SU-DHL-6 (cell line): ENCODE measurements at regions not wholly inside any gene's neighbourhood (a gene's known extent, or its start where the extent isn't known, plus 50 kb on each side); places are given as distances from the start of the nearest gene placed in this dataset.

ENCODE experiments used
- H2AFZ ChIP-seq: fragments of 200-600 bp; sonication (generic); 2 replicates; pipeline ENCODE4 v1.6.1; 2014; ENCODE audit warnings: low read depth, mild to moderate bottlenecking, moderate library complexity, mixed read lengths, antibody characterized with exemption, low read length; ENCODE audit not compliant: severe bottlenecking
- H3F3A ChIP-seq: fragments of 200-600 bp; shearing (Covaris generic); 2 replicates; pipeline ENCODE4 v1.6.0; 2016; ENCODE audit warnings: antibody characterized with exemption, mild to moderate bottlenecking; ENCODE audit not compliant: insufficient read depth
- H3K27ac ChIP-seq: fragments of 200-600 bp; sonication (generic); 2 replicates; pipeline ENCODE4 v1.5.1; 2016; ENCODE audit warnings: low read depth, mild to moderate bottlenecking, low read length, moderate library complexity, mixed read lengths
- H3K27me3 ChIP-seq: fragments of 200-600 bp; sonication (generic), shearing (Covaris generic); 2 replicates; pipeline ENCODE4 v1.6.0; 2014; ENCODE audit warnings: mild to moderate bottlenecking, low read length
- H3K36me3 ChIP-seq: fragments of 200-600 bp; sonication (generic); 2 replicates; pipeline ENCODE4 v1.6.1; 2014; ENCODE audit warnings: mild to moderate bottlenecking, low read length, mixed read lengths
- H3K4me2 ChIP-seq: fragments of 300-600, 200-600 bp; shearing (Covaris generic), sonication (generic); 2 replicates; pipeline ENCODE4 v1.6.0; 2014; ENCODE audit warnings: low read length, low read depth, mild to moderate bottlenecking; ENCODE audit not compliant: poor library complexity, severe bottlenecking
- H3K4me3 ChIP-seq: fragments of 200-600 bp; sonication (generic); 2 replicates; pipeline ENCODE4 v1.5.1; 2014; ENCODE audit warnings: antibody characterized with exemption, low read length, mild to moderate bottlenecking, mixed read lengths; ENCODE audit not compliant: insufficient read depth, poor library complexity, severe bottlenecking
- H3K79me2 ChIP-seq: fragments of 200-600 bp; sonication (generic); 2 replicates; pipeline ENCODE4 v1.6.1; 2014; ENCODE audit warnings: mild to moderate bottlenecking, low read length, moderate library complexity; ENCODE audit not compliant: insufficient read depth
- H3K9ac ChIP-seq: fragments of 200-600 bp; sonication (generic); 2 replicates; pipeline ENCODE4 v1.7.0; 2014; ENCODE audit warnings: mild to moderate bottlenecking, low read length
- H3K9me2 ChIP-seq: fragments of 200-600 bp; sonication (generic); replicated peaks from 2 replicates; pipeline ENCODE4 v1.6.1; 2014; ENCODE audit warnings: low read length; ENCODE audit not compliant: insufficient read depth
- H3K9me3 ChIP-seq: fragments of 200-600 bp; sonication (generic); 2 replicates; pipeline ENCODE4 v1.6.1; 2014; ENCODE audit warnings: low read length, mixed read lengths; ENCODE audit not compliant: insufficient read depth
- H4K20me1 ChIP-seq: fragments of 200-600 bp; sonication (generic); 2 replicates; pipeline ENCODE4 v1.6.1; 2014; ENCODE audit warnings: low read depth, mild to moderate bottlenecking, antibody characterized with exemption, low read length, moderate library complexity, mixed read lengths
- EZH2phosphoT487 ChIP-seq: fragments of 200-600 bp; sonication (generic), shearing (Covaris generic); conservative IDR thresholded peaks from 2 replicates; pipeline ENCODE4 v1.6.1; 2018; ENCODE audit warnings: mild to moderate bottlenecking, antibody characterized with exemption, low read length, moderate library complexity, mixed read lengths
- TF ChIP-seq, protein P1 (sequence below): fragments of 200-600 bp; sonication (generic); IDR thresholded peaks from one replicate; pipeline ENCODE4 v1.5.1; 2017; ENCODE audit warnings: antibody characterized with exemption, mild to moderate bottlenecking, low read length, moderate library complexity; ENCODE audit not compliant: insufficient read depth, poor library complexity, severe bottlenecking

DNA sequence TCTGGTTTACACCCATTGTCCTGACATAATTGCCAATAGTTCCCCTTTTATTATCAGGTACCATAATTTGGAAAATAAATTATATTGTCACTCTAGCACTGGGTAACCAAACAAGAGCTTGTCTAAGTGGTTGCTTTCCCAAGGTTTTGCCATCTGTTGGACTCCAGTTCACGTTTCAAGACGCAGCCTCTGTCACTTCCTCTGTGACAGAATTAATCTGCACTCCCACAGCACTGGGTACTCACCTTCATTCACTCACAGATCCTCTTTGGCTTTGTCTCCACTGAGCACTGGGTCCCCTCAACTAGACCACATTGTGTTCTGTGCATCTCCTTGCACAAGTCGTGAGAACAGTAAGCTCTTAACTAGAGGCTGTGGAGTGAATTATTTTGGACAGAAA is 123.6 kb upstream of the JUN start:
- H3K27me3 ChIP-seq: no peaks in the 10 kb centered on the region
- no peak for TF ChIP-seq EZH2phosphoT487
- TF ChIP-seq, protein P1, sequence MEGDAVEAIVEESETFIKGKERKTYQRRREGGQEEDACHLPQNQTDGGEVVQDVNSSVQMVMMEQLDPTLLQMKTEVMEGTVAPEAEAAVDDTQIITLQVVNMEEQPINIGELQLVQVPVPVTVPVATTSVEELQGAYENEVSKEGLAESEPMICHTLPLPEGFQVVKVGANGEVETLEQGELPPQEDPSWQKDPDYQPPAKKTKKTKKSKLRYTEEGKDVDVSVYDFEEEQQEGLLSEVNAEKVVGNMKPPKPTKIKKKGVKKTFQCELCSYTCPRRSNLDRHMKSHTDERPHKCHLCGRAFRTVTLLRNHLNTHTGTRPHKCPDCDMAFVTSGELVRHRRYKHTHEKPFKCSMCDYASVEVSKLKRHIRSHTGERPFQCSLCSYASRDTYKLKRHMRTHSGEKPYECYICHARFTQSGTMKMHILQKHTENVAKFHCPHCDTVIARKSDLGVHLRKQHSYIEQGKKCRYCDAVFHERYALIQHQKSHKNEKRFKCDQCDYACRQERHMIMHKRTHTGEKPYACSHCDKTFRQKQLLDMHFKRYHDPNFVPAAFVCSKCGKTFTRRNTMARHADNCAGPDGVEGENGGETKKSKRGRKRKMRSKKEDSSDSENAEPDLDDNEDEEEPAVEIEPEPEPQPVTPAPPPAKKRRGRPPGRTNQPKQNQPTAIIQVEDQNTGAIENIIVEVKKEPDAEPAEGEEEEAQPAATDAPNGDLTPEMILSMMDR: no peak
- no peaks in the 10 kb centered on the region for H3K36me3 ChIP-seq
- no peaks in the 10 kb centered on the region for H3K9me2 ChIP-seq
- H3K9me3 ChIP-seq: no peaks in the 10 kb centered on the region
- no peaks in the 10 kb centered on the region for H3K79me2 ChIP-seq
- no peak overlapping the region for H2AFZ ChIP-seq
- H3F3A ChIP-seq: no peaks in the 10 kb centered on the region
- H3K4me3 ChIP-seq: no peak overlapping the region
- H3K27ac ChIP-seq: no peak overlapping the region
- H3K4me2 ChIP-seq: no peak overlapping the region
- H3K9ac ChIP-seq: no peak overlapping the region
- no peaks in the 10 kb centered on the region for H4K20me1 ChIP-seq

DNA sequence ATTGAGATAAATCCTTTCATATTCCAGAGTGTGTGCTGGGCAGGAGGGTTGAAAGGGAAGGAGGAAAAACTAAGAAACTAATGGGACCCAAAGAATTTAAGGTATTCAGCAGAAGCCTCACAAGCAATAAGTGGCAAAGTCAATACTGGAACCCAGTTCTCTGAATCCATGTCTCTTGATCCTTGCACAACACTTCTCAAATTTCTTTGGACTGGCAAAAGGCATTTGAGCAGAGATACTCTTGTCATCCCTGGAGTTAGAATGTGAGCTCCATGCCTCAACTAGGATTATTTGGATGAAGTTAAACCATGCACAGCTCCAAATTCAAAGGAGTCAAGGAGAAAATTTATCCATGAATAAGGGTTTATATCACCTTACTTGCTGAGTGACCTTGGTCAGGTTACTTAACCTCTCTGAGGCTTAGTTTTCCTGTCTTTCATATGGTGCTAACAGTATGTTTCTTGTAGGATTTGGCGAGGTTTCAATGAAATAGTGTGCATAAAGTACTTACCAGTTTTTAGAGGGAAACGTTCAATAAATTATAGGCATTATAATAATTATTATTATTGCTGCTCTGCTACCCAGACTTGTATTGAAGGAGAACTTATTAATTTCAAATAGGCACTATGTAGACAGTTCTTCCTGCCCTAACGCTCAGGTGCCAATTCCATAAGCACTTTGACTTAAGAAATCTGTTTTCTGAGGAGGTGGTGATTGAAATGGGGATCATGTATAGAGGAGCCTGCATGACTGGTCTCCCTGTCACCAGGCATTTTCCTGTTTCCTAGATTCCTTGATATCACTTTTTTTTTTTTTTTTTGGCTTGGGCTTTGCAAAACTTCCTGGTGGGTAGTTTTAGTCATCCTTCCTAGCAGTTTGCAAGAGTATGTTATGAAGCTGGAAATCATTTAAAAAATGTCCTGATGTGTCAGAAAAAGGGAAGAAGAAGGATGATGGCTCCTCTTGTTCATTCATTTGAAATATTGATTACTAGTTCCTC is 125.0 kb upstream of the JUN start:
- Histone ChIP-seq H3F3A (no peaks in the 10 kb centered on the region), H2AFZ (no peak overlapping the region), H3K36me3 (no peaks in the 10 kb centered on the region), H3K27me3 (no peaks in the 10 kb centered on the region), H3K9me3 (no peaks in the 10 kb centered on the region), H3K9me2 (no peaks in the 10 kb centered on the region), H4K20me1 (no peaks in the 10 kb centered on the region), H3K79me2 (no peaks in the 10 kb centered on the region), H3K4me3 (no peak overlapping the region), H3K27ac (no peak overlapping the region), H3K4me2 (no peak overlapping the region), H3K9ac (no peak overlapping the region)
- TF ChIP-seq EZH2phosphoT487: no peak
- TF ChIP-seq, protein P1: no peak

- H3F3A ChIP-seq: no peaks in the 10 kb centered on the region
- H3K79me2 ChIP-seq: no peaks in the 10 kb centered on the region
- H3K9me3 ChIP-seq: no peaks in the 10 kb centered on the region
- TF ChIP-seq, protein P1: no peak
- H3K9ac ChIP-seq: no peak overlapping the region
- no peak overlapping the region for H2AFZ ChIP-seq
- no peak overlapping the region for H3K27ac ChIP-seq
- no peaks in the 10 kb centered on the region for H3K36me3 ChIP-seq
- H4K20me1 ChIP-seq: no peaks in the 10 kb centered on the region
- H3K9me2 ChIP-seq: no peaks in the 10 kb centered on the region
- no peak overlapping the region for H3K4me3 ChIP-seq
- no peak overlapping the region for H3K4me2 ChIP-seq
- H3K27me3 ChIP-seq: no peaks in the 10 kb centered on the region
Observed at GRCh38 chr1:58909914-58910681, 126.3 kb upstream of the JUN start.
